H1 (cell line): ENCODE measurements at regions not wholly inside any gene's neighbourhood (a gene's known extent, or its start where the extent isn't known, plus 50 kb on each side); places are given as distances from the start of the nearest gene placed in this dataset.

Experiments used
- CTCF ChIP-seq, 3 experiments: IDR thresholded peaks; 1 replicate in 2 of 3; 2 replicates in 1 of 3; pipeline versions ENCODE4 v1.5.1 to v1.6.1; 2011; ENCODE audit warnings: low read length in 3 of 3, mild to moderate bottlenecking in 3 of 3, inconsistent platforms in 2 of 3, low read depth in 1 of 3, moderate library complexity in 1 of 3; ENCODE audit not compliant: insufficient read depth in 1 of 3; ENCODE audit errors: control extremely low read depth in 1 of 3
- EP300 ChIP-seq, 2 experiments: IDR thresholded peaks; 1 replicate in 1 of 2; 2 replicates in 1 of 2; pipeline ENCODE4 v1.6.1; 2011 to 2012; ENCODE audit warnings: low read depth in 2 of 2, low read length in 2 of 2, mild to moderate bottlenecking in 2 of 2, borderline replicate concordance in 1 of 2, inconsistent platforms in 1 of 2, moderate library complexity in 1 of 2
- GABPA ChIP-seq: IDR thresholded peaks from 2 replicates; pipeline ENCODE4 v1.6.1; 2011; ENCODE audit warnings: mild to moderate bottlenecking, low read length, moderate library complexity, borderline replicate concordance; ENCODE audit not compliant: insufficient read depth
- HDAC6 ChIP-seq: IDR thresholded peaks from one replicate; pipeline ENCODE4 v1.7.1; 2012; ENCODE audit warnings: low read depth, mild to moderate bottlenecking, inconsistent platforms, low read length, moderate library complexity
- MAX ChIP-seq: IDR thresholded peaks from 2 replicates; pipeline ENCODE4 v1.6.1; 2012; ENCODE audit warnings: inconsistent platforms
- POLR2A ChIP-seq, 2 experiments: IDR thresholded peaks; 1 replicate in 1 of 2; 2 replicates in 1 of 2; pipeline ENCODE4 v1.6.1; 2011; ENCODE audit warnings: low read depth in 2 of 2, low read length in 2 of 2, mild to moderate bottlenecking in 2 of 2; ENCODE audit errors: control extremely low read depth in 1 of 2
- RBBP5 ChIP-seq: IDR thresholded peaks from 2 replicates; pipeline ENCODE4 v1.7.1; 2012; ENCODE audit warnings: low read depth, mild to moderate bottlenecking, inconsistent platforms, low read length, moderate library complexity, borderline replicate concordance
- RFX5 ChIP-seq: IDR thresholded peaks from 2 replicates; pipeline ENCODE4 v1.6.1; 2011; ENCODE audit warnings: low read depth, low read length, improper control_type of control experiment, borderline replicate concordance
- TBP ChIP-seq: IDR thresholded peaks from 2 replicates; pipeline ENCODE4 v1.6.1; 2011; ENCODE audit warnings: low read depth, low read length, improper control_type of control experiment
- TEAD4 ChIP-seq: IDR thresholded peaks from 2 replicates; pipeline ENCODE4 v1.6.1; 2012; ENCODE audit warnings: low read depth, low read length, inconsistent platforms, mixed read lengths

GRCh38 chr5:166529200-166529599, 1762.2 kb upstream of the WWC1 start:
- TF ChIP-seq EP300 (IDR thresholded peaks at IDR 0.05; ENCODE audit: borderline replicate concordance in 1 of 2, low read depth in 2 of 2, low read length in 2 of 2) (no peak), MAX (no peak), CTCF (IDR thresholded peaks at IDR 0.05; ENCODE audit: control extremely low read depth in 1 of 3, insufficient read depth in 1 of 3, low read depth in 1 of 3, low read length in 3 of 3) (no peak), TEAD4 (no peak), POLR2A (IDR thresholded peaks at IDR 0.05; ENCODE audit: control extremely low read depth in 1 of 2, low read depth in 2 of 2, low read length in 2 of 2) (no peak), TBP (no peak), GABPA (no peak), RBBP5 (no peak), RFX5 (no peak), HDAC6 (no peak)
